GM12878 (cell line): ENCODE measurements at regions not wholly inside any gene's neighbourhood (a gene's known extent, or its start where the extent isn't known, plus 50 kb on each side); places are given as distances from the start of the nearest gene placed in this dataset.

Experiments
- ATAC-seq: fragments of 200-7000 bp; cut with Tn5 transposase; 3 replicates; pipeline ENCODE4 v1.9.1; 2020; ENCODE audit warnings: mild to moderate bottlenecking, moderate library complexity
- BruUV-seq: library from RNA; stranded (reverse); fragments of 400-500 nt; replicated peaks from 2 replicates; lab custom pipeline; 2021; lab: Mats Ljungman, UMichigan
- CTCF ChIA-PET: fragments of 300-600 bp; sonication (Branson Sonifier 250); formaldehyde crosslinking; extraction: SDS; loops from one replicate; lab custom pipeline; 2021; ENCODE audit warnings: inconsistent platforms; lab: Yijun Ruan, JAX
- POLR2A ChIA-PET: fragments of 350-600 bp; formaldehyde crosslinking; extraction: SDS; loops from one replicate; lab custom pipeline; 2021; ENCODE audit warnings: inconsistent platforms; lab: Charles Lee
- RAD21 ChIA-PET: fragments of 300-600 bp; sonication (Branson Sonifier 250); formaldehyde crosslinking; loops from one replicate; lab custom pipeline; 2023; ENCODE audit warnings: antibody characterized with exemption; ENCODE audit not compliant: unreplicated experiment; lab: Charles Lee
- SMC1A ChIA-PET: fragments of 300-600 bp; sonication (Branson Sonifier 250); formaldehyde crosslinking; loops from one replicate; lab custom pipeline; 2023; ENCODE audit not compliant: unreplicated experiment, uncharacterized antibody; lab: Charles Lee
- DNase-seq: peaks from one replicate; pipeline ENCODE4 v3.0.0-alpha.2; 2011; ENCODE audit warnings: low read depth, low spot score
- FAIRE-seq: peaks from 3 replicates; lab custom pipeline; 2011; peaks lifted over from hg19 to GRCh38; lab: Jason Lieb, UNC
- H2AFZ ChIP-seq: 2 replicates; pipeline ENCODE4 v1.6.0; 2011; ENCODE audit warnings: low read depth, low read length, control low read depth; ENCODE audit not compliant: control insufficient read depth
- H3K27ac ChIP-seq: 2 replicates; pipeline ENCODE4 v1.5.1; 2011; ENCODE audit warnings: control low read depth; ENCODE audit not compliant: control insufficient read depth, insufficient read depth
- H3K27me3 ChIP-seq, 2 experiments: replicated peaks in 1 of 2; 2 replicates each; pipeline versions ENCODE4 v1.6.0 to v1.6.1; 2011; ENCODE audit warnings: low read length in 1 of 2; ENCODE audit not compliant: control insufficient read depth in 2 of 2, insufficient read depth in 2 of 2
- H3K36me3 ChIP-seq, 2 experiments: 2 replicates each; pipeline ENCODE4 v1.5.1; 2011; ENCODE audit warnings: low read length in 1 of 2; ENCODE audit not compliant: control insufficient read depth in 2 of 2, insufficient read depth in 2 of 2
- H3K4me1 ChIP-seq: 2 replicates; pipeline ENCODE4 v1.6.1; 2011; ENCODE audit warnings: mild to moderate bottlenecking, low read length, moderate library complexity, mixed read lengths; ENCODE audit not compliant: control insufficient read depth, insufficient read depth
- H3K4me2 ChIP-seq: 2 replicates; pipeline ENCODE4 v1.6.0; 2011; ENCODE audit warnings: control low read depth; ENCODE audit not compliant: control insufficient read depth, insufficient read depth
- H3K4me3 ChIP-seq: fragments of 200-600 bp; sonication (generic); 2 replicates; pipeline ENCODE4 v1.5.1; 2016
- H3K79me2 ChIP-seq: 2 replicates; pipeline ENCODE4 v1.6.0; 2011; ENCODE audit warnings: low read length; ENCODE audit not compliant: control insufficient read depth, insufficient read depth
- H3K9ac ChIP-seq: 2 replicates; pipeline ENCODE4 v1.8.0; 2011; ENCODE audit warnings: low read length, control low read depth, mixed read lengths; ENCODE audit not compliant: control insufficient read depth, insufficient read depth
- H3K9me3 ChIP-seq: replicated peaks from 3 replicates; pipeline ENCODE4 v1.5.1; 2011; ENCODE audit warnings: mild to moderate bottlenecking, low read length; ENCODE audit not compliant: control insufficient read depth, insufficient read depth
- H4K20me1 ChIP-seq: 2 replicates; pipeline ENCODE4 v1.6.0; 2011; ENCODE audit not compliant: control insufficient read depth, insufficient read depth
- BCL11A ChIP-seq: IDR thresholded peaks from 2 replicates; pipeline ENCODE4 v1.6.1; 2011; ENCODE audit warnings: low read depth, low read length
- NFXL1 ChIP-seq: fragments of 450-650 bp; IDR thresholded peaks from 2 replicates; pipeline ENCODE4 v1.6.1; 2017; ENCODE audit warnings: antibody characterized with exemption, mild to moderate bottlenecking, borderline replicate concordance
- SMAD1 ChIP-seq: fragments of 450-650 bp; IDR thresholded peaks from 2 replicates; pipeline ENCODE4 v1.6.1; 2018; ENCODE audit warnings: mild to moderate bottlenecking, low read depth; ENCODE audit not compliant: partially characterized antibody
- SPI1 ChIP-seq: IDR thresholded peaks from 2 replicates; pipeline ENCODE4 v1.6.1; 2011; ENCODE audit warnings: low read depth, mild to moderate bottlenecking, low read length, moderate library complexity, borderline replicate concordance; ENCODE audit not compliant: insufficient read depth
- ZBTB11 ChIP-seq: fragments of 450-650 bp; formaldehyde crosslinking; IDR thresholded peaks from 2 replicates; pipeline ENCODE4 v1.5.0; 2022; ENCODE audit warnings: mild to moderate bottlenecking, missing genetic modification characterization
- ZBTB4 ChIP-seq: fragments of 450-650 bp; formaldehyde crosslinking; IDR thresholded peaks from 2 replicates; pipeline ENCODE4 v1.4.0; 2022; ENCODE audit warnings: mild to moderate bottlenecking, moderate library complexity
- WGBS: methylation state at CpG from one replicate; pipeline ENCODE4 v1.1.6; 2016; ENCODE audit warnings: low lambda C conversion rate; ENCODE audit not compliant: insufficient replicate concordance, insufficient coverage; ENCODE audit errors: missing lambda C conversion rate; 5-methylcytosine and 5-hydroxymethylcytosine counted together
- in situ Hi-C: fragments of 300-500 bp; cut with MboI; formaldehyde crosslinking; loops from 9 replicates; pipeline ENCODE4 v1.14.3; 2018; ENCODE audit warnings: mixed read lengths
- intact Hi-C: fragments of 100-400 bp; cut with micrococcal nuclease; formaldehyde crosslinking; loops from one replicate; pipeline ENCODE4 v1.14.2; 2022; ENCODE audit not compliant: unreplicated experiment

DNA sequence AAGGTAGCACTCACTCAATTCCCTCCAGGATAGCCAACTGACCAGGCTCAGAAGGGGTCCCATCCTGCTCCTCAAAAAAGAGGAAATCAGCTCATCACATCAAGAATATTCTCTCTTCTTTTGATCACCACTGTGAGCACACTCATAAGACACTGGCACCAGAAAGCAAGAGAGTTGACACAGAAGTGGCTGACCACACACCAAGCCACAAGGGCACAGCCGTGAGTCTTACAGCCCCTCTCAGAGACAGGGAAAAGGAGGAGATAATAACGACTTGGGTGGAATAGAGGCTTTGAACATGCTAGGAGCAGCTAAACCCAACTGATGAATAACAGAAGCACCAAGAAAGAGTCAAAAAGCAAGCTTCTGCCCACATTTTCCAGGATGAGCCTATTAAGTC lies 249.1 kb upstream of the PREP start:
- no peaks in the 10 kb centered on the region for H4K20me1 ChIP-seq
- peaks cover 19% of the 10 kb centered on the region for H3K4me1 ChIP-seq
- no peaks in the 10 kb centered on the region; the same call in none of the 3 replicates for H3K9me3 ChIP-seq
- BruUV-seq: no TSS peak
- RAD21 ChIA-PET: interaction anchor here (1.0 kb wide), 1 partner anchor 155 kb away, joined by 3 read pairs; no protein-coding TSS in a partner anchor
- WGBS: 22% methylated on average over 2 of the region's 2 CpGs
- H3K36me3 ChIP-seq: no peaks in the 10 kb centered on the region
- CTCF ChIA-PET: interaction anchor here (0.5 to 1.5 kb wide), 2 partner anchors 18 to 24 kb away, joined by 3 to 4 read pairs; no protein-coding TSS in a partner anchor
- no peak overlapping the region for H2AFZ ChIP-seq
- H3K27ac ChIP-seq: no peak overlapping the region
- no peak for DNase-seq
- H3K79me2 ChIP-seq: no peaks in the 10 kb centered on the region
- POLR2A ChIA-PET: no interaction called here
- in situ Hi-C loops: no loop called here
- TF ChIP-seq ZBTB4 (CRISPR knock-in tag): no peak
- TF ChIP-seq NFXL1: no peak
- TF ChIP-seq BCL11A: no peak
- TF ChIP-seq ZBTB11: no peak
- TF ChIP-seq SPI1: peak; percentile 29; the same call in 1 of the 2 replicates
- no peak for TF ChIP-seq SMAD1
- intact Hi-C loops: no loop called here
- no peak for FAIRE-seq
- H3K27me3 ChIP-seq: no peaks in the 10 kb centered on the region
- SMC1A ChIA-PET: interaction anchor here (0.8 to 1.4 kb wide), 3 partner anchors 29 to 74 kb away, joined by 3 to 4 read pairs (median 3); no protein-coding TSS in a partner anchor
- no peak overlapping the region for H3K4me3 ChIP-seq
- H3K9ac ChIP-seq: no peak overlapping the region
- peak; percentile 31; the same call in 2 of the 3 replicates for ATAC-seq
- no peak overlapping the region for H3K4me2 ChIP-seq
